Mucosa of rectum (tissue), 2 donors: ENCODE measurements at regions not wholly inside any gene's neighbourhood (a gene's known extent, or its start where the extent isn't known, plus 50 kb on each side); places are given as distances from the start of the nearest gene placed in this dataset.

Source experiments
- H3K27ac ChIP-seq, 2 donors: one replicate each; pipeline ENCODE4 v1.7.0; 2013; ENCODE audit warnings: inconsistent platforms in 2 of 2, low read depth in 2 of 2, low read length in 2 of 2
- H3K27me3 ChIP-seq, 2 donors: one replicate each; pipeline ENCODE4 v1.7.0; 2013; ENCODE audit warnings: low read length in 2 of 2; ENCODE audit not compliant: control insufficient read depth in 2 of 2, insufficient read depth in 2 of 2
- H3K36me3 ChIP-seq, 2 donors: one replicate each; pipeline ENCODE4 v1.7.0; 2013; ENCODE audit warnings: low read length in 2 of 2; ENCODE audit not compliant: control insufficient read depth in 2 of 2, insufficient read depth in 2 of 2
- H3K4me1 ChIP-seq, 2 donors: one replicate each; pipeline ENCODE4 v1.7.0; 2013; ENCODE audit warnings: low read length in 2 of 2, mild to moderate bottlenecking in 1 of 2; ENCODE audit not compliant: control insufficient read depth in 2 of 2, insufficient read depth in 2 of 2
- H3K4me3 ChIP-seq, 2 donors: one replicate each; pipeline ENCODE4 v1.7.0; 2013; ENCODE audit warnings: low read length in 2 of 2
- H3K9ac ChIP-seq, 2 donors: one replicate each; pipeline ENCODE4 v1.7.0; 2013; ENCODE audit warnings: low read length in 2 of 2, low read depth in 1 of 2, mild to moderate bottlenecking in 1 of 2
- H3K9me3 ChIP-seq, 2 donors: one replicate each; pipeline ENCODE4 v1.7.0; 2013; ENCODE audit warnings: low read length in 2 of 2; ENCODE audit not compliant: control insufficient read depth in 2 of 2
- donor health status: healthy.
- donor health status: Normal muscosa, but diverticular disease.

DNA sequence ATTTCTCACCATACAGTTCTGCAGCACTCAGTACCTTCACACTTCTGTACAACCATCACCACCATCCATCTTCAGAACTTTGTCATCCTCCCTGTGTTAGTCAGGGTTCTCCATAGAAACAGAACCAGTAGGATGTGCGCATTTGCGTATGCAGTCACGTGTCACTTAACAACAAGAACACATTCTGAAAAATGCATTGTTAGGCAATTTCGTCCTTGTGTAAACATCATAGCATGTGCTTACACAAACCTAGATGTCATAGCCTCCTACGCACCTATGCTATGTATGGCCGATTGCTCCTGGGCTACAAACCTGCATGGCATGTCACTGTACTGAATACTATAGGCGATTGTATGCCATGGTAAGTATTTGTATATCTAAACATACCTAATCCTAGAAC lies 66.2 kb upstream of the PTPRT start:
- Histone ChIP-seq H3K9ac (no peak overlapping the region), H3K27me3 (peaks cover 0 to 2% of the 10 kb centered on the region in 2 donors), H3K9me3 (no peaks in the 10 kb centered on the region), H3K4me3 (no peak overlapping the region), H3K27ac (no peak overlapping the region), H3K36me3 (no peaks in the 10 kb centered on the region), H3K4me1 (no peaks in the 10 kb centered on the region)

DNA sequence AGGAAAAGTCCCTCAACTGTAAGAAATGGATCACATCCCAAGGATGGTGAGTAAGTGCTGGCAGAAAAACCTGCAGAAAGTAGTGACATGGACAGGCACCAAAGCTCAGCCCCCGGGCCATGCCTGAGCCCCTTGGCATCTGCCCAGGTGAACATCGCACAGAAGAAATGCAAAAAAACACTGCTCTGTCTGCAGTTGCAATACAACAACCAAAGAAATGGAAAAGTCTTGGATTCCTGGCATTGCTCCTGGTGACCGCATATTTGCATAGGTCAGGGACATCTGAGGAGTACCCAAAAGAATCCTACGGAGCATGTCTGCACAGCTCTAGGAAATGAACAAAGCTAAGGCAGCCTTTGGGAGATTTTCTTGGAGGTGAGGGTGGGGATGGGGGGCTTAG lies 63.1 kb upstream of the PTPRT start:
- Histone ChIP-seq H3K9ac (no peak overlapping the region), H3K27ac (no peak overlapping the region), H3K27me3 (peaks cover 0 to 2% of the 10 kb centered on the region in 2 donors), H3K9me3 (no peaks in the 10 kb centered on the region), H3K36me3 (no peaks in the 10 kb centered on the region), H3K4me1 (no peaks in the 10 kb centered on the region), H3K4me3 (no peak overlapping the region)

DNA sequence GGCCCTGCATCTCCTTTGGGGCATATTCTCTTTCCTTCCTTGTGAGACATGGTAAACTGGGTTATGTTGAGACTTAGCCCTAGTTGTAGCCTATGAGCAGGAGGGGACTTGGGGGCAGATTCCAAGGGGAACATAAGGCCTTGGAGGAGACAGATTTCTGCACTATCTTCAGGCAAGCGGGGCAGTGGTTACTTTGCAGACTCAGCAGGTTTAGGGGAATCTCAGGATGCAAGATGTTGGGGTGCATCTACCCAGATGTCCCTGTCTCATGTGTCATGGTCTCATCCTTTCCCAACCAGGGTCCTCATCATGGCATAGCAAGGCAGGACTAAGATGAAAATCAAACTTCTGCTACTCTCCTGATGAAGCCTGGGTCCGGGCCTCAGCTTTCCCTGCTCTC lies 58.6 kb upstream of the PTPRT start:
- H3K9me3 ChIP-seq = no peaks in the 10 kb centered on the region
- H3K36me3 ChIP-seq = no peaks in the 10 kb centered on the region
- H3K4me1 ChIP-seq = no peaks in the 10 kb centered on the region
- no peak overlapping the region for H3K4me3 ChIP-seq
- H3K27ac ChIP-seq = no peak overlapping the region
- peaks cover 0 to 2% of the 10 kb centered on the region in 2 donors for H3K27me3 ChIP-seq
- no peak overlapping the region for H3K9ac ChIP-seq

DNA sequence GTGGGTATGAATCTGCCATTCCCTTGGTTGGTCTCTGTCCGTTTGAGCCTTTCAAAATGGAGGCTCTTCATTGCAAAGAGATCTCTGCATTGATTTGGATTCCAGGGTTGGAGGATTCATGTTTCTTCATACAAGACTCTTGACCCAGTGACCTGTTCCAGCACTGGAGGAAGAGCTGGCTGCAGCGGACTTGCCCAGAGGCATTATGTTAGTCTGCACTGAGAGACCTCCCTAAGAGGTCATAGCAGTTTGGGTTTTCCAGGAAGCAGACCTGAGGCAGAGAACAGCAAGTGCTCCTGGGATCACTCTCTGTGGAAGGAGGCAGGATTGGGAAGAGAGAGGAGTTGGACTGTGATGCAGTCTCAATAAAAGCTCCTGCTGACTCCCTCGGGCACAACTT lies 57.7 kb upstream of the PTPRT start:
- H3K9ac ChIP-seq = no peak overlapping the region
- H3K9me3 ChIP-seq = no peaks in the 10 kb centered on the region
- no peaks in the 10 kb centered on the region for H3K4me1 ChIP-seq
- no peak overlapping the region for H3K27ac ChIP-seq
- H3K27me3 ChIP-seq = peaks cover 0 to 2% of the 10 kb centered on the region in 2 donors
- H3K36me3 ChIP-seq = no peaks in the 10 kb centered on the region
- H3K4me3 ChIP-seq = no peak overlapping the region

DNA sequence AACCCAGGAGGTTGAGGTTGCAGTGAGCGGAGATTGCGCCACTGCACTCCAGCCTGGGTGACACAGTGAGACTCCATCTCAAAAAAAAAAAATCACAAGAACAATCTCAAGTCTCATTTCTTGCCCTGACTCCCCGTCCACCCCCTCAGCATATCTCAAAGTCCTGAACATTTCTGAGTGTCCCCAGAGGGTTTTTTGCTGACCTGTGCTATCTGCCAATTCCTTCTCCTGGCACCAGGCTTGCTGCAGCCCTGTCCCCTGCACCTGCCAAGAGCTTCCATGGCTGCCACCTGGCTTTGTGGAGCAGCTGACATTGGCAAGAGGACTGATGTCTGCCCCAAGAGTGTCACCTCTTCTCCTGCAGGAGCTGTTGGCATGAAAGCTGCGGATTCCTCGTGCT lies 54.9 kb upstream of the PTPRT start:
- no peak overlapping the region for H3K9ac ChIP-seq
- H3K27ac ChIP-seq = no peak overlapping the region
- no peaks in the 10 kb centered on the region for H3K9me3 ChIP-seq
- no peaks in the 10 kb centered on the region for H3K27me3 ChIP-seq
- H3K4me3 ChIP-seq = no peak overlapping the region
- H3K4me1 ChIP-seq = no peaks in the 10 kb centered on the region
- H3K36me3 ChIP-seq = no peaks in the 10 kb centered on the region

DNA sequence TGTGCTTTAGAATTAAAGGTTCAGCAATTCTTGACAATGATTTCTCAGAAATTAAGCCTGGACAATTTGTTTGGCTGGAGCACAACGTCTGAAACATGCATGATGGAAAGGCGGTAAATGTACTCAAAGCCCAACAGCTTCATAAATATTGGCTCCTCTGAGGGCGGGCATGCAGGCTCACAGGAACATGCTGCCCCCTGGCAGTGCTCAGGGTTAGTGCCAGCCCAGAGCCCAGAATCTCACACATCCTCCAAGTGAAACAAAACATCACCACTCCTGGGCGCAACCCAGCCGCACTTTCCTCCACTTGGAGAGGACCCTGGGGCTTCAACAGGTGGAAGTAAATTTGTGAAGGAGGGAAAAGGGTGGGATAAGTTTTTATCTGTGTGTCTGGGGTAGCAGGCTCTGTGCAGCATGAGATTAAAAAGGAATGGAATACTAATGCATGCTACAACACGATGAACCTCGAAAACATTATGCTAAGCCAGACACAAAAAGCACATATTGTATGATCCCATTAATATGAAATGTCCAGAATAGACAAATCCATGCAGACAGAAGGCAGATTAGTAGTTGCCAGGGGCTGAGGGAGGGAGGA lies 54.1 kb upstream of the PTPRT start:
- H3K4me1 ChIP-seq = no peaks in the 10 kb centered on the region

DNA sequence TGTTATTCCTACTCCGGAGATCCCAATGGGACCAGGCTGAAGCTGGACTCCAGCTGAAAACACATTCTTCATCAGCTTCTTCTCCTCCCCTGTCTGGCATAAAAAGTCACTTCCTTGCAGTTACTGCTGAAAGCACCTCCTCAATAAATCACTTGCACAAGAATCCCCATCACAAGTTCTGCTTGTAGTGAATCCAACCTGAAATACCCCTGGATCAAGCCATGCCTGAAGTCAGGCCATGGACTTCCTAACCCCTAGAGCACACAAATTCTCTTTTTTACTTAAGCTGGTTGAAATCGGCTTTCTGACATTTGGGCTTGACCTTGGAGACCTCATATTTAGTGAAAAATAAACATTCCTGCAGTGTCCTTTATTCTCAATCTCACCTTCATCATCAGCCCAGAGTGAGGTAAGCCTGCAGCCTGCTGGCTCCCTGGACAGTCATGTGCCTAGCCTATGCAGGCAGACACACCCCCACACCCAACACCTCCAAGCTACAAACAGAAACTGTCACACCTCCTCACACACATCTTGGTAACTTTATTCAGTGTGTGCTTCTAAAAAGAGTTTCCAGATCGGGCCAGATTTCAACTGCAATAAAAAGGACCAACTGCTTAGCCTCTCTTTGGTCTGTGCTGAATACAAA lies 51.5 kb upstream of the PTPRT start:
- no peak overlapping the region for H3K27ac ChIP-seq

More for the DNA sequence above, 54.1 kb upstream of the PTPRT start:
- Histone ChIP-seq H3K9me3 (no peaks in the 10 kb centered on the region), H3K27me3 (no peaks in the 10 kb centered on the region), H3K27ac (no peak overlapping the region), H3K9ac (no peak overlapping the region), H3K36me3 (no peaks in the 10 kb centered on the region), H3K4me3 (no peak overlapping the region)

More for the DNA sequence above, 51.5 kb upstream of the PTPRT start:
- no peaks in the 10 kb centered on the region for H3K4me1 ChIP-seq
- H3K4me3 ChIP-seq = no peak overlapping the region
- H3K9me3 ChIP-seq = no peaks in the 10 kb centered on the region
- no peak overlapping the region for H3K9ac ChIP-seq
- H3K36me3 ChIP-seq = no peaks in the 10 kb centered on the region
- no peaks in the 10 kb centered on the region for H3K27me3 ChIP-seq
